GM12873 (cell line): ENCODE measurements at regions not wholly inside any gene's neighbourhood (a gene's known extent, or its start where the extent isn't known, plus 50 kb on each side); places are given as distances from the start of the nearest gene placed in this dataset.

Experiments used
- CTCF ChIP-seq: IDR thresholded peaks from 2 replicates; pipeline ENCODE4 v1.5.1; 2012; ENCODE audit warnings: low read depth, mild to moderate bottlenecking, moderate library complexity, low read length, control low read depth; ENCODE audit not compliant: insufficient read depth; ENCODE audit errors: missing control alignments

DNA sequence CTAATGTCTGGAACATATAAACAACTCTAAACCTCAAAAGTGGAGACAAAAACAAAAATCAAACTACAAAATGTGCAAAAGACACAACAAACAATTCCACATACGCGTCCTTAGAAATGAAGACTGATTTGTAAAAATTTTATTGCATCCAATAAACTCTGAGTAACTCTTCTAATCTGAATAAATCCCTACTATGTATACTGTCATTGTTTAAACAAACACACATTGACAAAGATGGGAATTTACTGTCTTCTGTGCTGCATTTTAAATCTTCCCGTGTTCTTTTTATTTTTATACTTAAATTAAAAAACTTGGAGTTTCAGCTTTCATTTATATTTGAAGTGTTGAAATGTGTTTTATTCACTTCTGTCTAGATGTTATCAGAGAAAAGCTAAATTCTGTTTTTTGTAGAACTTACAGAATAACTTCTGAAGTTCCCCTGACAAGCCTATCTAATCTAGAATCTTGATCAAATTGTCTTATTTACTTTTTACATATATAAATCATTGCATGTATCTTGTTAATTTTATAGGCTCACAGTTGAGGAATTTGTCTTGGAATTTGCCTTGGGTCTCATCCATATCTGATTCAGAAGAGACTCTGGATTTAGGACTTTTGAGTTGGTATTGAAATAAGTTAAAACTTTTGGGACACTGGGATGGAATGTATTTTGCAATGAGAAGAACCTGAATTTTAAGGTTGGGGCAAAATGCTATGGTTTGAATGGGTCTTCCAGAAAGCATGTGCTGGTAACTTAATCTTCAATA, 2064.4 kb upstream of the C9orf72 start:
- TF ChIP-seq CTCF, result no peak

- no peak for TF ChIP-seq CTCF
Measured at GRCh38 chr9:29640507-29640906, 2067.2 kb upstream of the C9orf72 start.

- no peak for TF ChIP-seq CTCF
Measured at GRCh38 chr9:29644514-29644913, 2071.2 kb upstream of the C9orf72 start.

DNA sequence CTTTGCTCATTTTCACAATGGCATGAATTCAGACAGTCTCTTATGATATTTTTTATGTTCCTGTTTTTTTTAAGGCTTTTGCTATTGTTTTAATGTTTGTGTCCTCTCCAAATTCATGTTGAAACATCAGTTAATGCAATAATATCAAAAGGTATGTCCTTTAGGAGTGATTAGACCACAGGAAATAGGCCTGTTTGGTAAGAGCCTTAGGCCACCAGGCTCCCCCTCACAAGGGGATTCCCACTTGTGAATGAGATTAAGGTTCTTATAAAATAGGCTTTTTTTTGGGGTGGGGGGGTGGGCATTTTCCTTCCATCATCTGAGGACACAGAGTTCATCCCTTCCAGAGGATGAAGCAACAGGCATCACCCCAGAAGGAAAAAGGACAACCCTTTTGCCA, 2074.2 kb upstream of the C9orf72 start:
- TF ChIP-seq CTCF, result no peak

GRCh38 chr9:29648132-29648531, 2074.9 kb upstream of the C9orf72 start:
- no peak for TF ChIP-seq CTCF

- TF ChIP-seq CTCF, result no peak
Measured at GRCh38 chr9:29648601-29649000, 2075.3 kb upstream of the C9orf72 start.

DNA sequence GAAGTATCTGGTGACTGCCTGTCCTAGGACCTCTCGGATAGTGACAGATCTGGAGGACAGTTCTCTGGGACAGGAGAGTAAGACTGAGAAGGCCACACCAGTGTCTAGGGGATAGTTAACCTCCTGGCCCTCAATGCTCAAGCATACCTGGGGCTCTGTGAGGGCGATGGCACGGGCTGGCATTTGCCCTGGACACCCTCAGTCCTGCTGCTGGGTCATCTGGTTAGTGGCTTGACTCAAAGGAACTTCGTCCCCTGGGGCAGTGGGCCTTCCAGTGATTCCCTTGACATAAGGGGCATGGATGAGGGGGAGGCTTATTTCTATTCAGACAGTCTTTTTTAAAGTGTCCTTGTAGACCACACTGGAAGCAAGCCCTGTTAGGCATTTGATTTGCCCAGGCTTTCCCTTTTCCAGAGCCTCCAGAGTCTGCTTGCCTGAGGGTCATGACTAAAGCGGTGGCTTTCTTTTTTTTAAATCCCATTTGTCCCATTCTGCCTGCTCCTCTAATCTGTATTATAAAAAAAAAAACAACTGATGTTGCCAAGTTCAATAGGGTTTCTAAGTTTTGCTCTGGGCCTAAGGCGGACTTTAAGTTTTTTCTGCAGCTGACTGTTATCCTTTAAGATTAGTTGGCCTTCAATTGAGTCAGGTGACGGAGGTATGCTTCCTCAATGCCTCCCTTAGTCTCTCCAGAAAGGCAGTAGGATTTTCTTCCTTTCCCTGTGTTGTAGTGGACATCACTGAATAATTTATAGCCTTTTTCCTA, 2083.5 kb upstream of the C9orf72 start:
- TF ChIP-seq CTCF, result no peak
